ENCODE measurements at regions not wholly inside any gene's neighbourhood (a gene's known extent, or its start where the extent isn't known, plus 50 kb on each side); places are given as distances from the start of the nearest gene placed in this dataset.

GRCh38 chr21:31536138-31536537, 123.4 kb upstream of the SOD1 start:
- TF ChIP-seq, protein P1, sequence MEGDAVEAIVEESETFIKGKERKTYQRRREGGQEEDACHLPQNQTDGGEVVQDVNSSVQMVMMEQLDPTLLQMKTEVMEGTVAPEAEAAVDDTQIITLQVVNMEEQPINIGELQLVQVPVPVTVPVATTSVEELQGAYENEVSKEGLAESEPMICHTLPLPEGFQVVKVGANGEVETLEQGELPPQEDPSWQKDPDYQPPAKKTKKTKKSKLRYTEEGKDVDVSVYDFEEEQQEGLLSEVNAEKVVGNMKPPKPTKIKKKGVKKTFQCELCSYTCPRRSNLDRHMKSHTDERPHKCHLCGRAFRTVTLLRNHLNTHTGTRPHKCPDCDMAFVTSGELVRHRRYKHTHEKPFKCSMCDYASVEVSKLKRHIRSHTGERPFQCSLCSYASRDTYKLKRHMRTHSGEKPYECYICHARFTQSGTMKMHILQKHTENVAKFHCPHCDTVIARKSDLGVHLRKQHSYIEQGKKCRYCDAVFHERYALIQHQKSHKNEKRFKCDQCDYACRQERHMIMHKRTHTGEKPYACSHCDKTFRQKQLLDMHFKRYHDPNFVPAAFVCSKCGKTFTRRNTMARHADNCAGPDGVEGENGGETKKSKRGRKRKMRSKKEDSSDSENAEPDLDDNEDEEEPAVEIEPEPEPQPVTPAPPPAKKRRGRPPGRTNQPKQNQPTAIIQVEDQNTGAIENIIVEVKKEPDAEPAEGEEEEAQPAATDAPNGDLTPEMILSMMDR (IDR thresholded peaks at IDR 0.05), result no peak
- TF ChIP-seq POLR2A (IDR thresholded peaks at IDR 0.05) (no peak), POLR2AphosphoS5 (IDR thresholded peaks at IDR 0.05) (no peak)
